DND-41 (cell line): ENCODE measurements at regions not wholly inside any gene's neighbourhood (a gene's known extent, or its start where the extent isn't known, plus 50 kb on each side); places are given as distances from the start of the nearest gene placed in this dataset.
"Not testable (repeated sequence)": the region's sequence is repeated elsewhere in the genome, so short reads cannot be mapped to it uniquely, and the experiment has no call there.

Source experiments
- EZH2 ChIP-seq: IDR thresholded peaks from 3 replicates; pipeline ENCODE4 v1.6.1; 2012; ENCODE audit warnings: borderline replicate concordance, low read depth, mild to moderate bottlenecking, moderate library complexity, low read length, inconsistent platforms; ENCODE audit not compliant: severe bottlenecking
- TF ChIP-seq, protein P1 (sequence below): IDR thresholded peaks from 2 replicates; pipeline ENCODE4 v1.5.1; 2012; ENCODE audit warnings: borderline replicate concordance, low read length, moderate library complexity, mild to moderate bottlenecking; ENCODE audit not compliant: poor library complexity, severe bottlenecking; ENCODE audit errors: extremely low read depth

DNA sequence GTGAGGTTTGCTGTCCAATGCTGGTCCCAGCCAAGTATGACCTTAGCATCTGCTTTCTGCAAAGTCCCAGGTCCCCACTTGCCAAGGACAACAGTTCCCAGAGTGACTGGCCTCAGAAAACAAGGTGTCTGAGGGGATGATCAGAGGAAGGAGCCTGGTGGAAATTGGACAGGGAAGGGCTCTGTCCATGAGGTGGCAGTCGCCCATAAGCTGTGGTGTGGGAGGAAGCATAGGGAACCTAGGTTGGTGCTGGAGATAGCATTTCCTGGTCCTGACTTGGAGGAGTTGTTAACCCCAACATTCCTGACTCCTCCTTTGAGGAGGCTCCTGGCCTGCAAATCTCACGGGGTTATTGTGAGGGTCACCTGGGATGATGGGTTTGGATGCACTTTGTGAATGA, 77.8 kb downstream of the LIMS4 start:
- TF ChIP-seq, protein P1, sequence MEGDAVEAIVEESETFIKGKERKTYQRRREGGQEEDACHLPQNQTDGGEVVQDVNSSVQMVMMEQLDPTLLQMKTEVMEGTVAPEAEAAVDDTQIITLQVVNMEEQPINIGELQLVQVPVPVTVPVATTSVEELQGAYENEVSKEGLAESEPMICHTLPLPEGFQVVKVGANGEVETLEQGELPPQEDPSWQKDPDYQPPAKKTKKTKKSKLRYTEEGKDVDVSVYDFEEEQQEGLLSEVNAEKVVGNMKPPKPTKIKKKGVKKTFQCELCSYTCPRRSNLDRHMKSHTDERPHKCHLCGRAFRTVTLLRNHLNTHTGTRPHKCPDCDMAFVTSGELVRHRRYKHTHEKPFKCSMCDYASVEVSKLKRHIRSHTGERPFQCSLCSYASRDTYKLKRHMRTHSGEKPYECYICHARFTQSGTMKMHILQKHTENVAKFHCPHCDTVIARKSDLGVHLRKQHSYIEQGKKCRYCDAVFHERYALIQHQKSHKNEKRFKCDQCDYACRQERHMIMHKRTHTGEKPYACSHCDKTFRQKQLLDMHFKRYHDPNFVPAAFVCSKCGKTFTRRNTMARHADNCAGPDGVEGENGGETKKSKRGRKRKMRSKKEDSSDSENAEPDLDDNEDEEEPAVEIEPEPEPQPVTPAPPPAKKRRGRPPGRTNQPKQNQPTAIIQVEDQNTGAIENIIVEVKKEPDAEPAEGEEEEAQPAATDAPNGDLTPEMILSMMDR, result not testable (repeated sequence)
- TF ChIP-seq EZH2, result not testable (repeated sequence)
